Left ventricle myocardium superior (tissue), 1 donor: ENCODE measurements at regions not wholly inside any gene's neighbourhood (a gene's known extent, or its start where the extent isn't known, plus 50 kb on each side); places are given as distances from the start of the nearest gene placed in this dataset.
"Not testable (repeated sequence)": the region's sequence is repeated elsewhere in the genome, so short reads cannot be mapped to it uniquely, and the experiment has no call there.

Experiments used
- ATAC-seq: fragments of 200-7000 bp; cut with Tn5 transposase; one replicate; pipeline ENCODE4 v1.9.1; 2020; ENCODE audit warnings: mild to moderate bottlenecking, moderate library complexity
- DNase-seq: peaks from one replicate; pipeline ENCODE4 v3.0.0-alpha.2; 2020
- intact Hi-C: fragments of 100-400 bp; cut with micrococcal nuclease; formaldehyde crosslinking; loops from one replicate; pipeline ENCODE4 v1.11.0; 2022
- donor health status: DM: no; HTN: yes; CAD: no; lungs with severe emphysema.

DNA sequence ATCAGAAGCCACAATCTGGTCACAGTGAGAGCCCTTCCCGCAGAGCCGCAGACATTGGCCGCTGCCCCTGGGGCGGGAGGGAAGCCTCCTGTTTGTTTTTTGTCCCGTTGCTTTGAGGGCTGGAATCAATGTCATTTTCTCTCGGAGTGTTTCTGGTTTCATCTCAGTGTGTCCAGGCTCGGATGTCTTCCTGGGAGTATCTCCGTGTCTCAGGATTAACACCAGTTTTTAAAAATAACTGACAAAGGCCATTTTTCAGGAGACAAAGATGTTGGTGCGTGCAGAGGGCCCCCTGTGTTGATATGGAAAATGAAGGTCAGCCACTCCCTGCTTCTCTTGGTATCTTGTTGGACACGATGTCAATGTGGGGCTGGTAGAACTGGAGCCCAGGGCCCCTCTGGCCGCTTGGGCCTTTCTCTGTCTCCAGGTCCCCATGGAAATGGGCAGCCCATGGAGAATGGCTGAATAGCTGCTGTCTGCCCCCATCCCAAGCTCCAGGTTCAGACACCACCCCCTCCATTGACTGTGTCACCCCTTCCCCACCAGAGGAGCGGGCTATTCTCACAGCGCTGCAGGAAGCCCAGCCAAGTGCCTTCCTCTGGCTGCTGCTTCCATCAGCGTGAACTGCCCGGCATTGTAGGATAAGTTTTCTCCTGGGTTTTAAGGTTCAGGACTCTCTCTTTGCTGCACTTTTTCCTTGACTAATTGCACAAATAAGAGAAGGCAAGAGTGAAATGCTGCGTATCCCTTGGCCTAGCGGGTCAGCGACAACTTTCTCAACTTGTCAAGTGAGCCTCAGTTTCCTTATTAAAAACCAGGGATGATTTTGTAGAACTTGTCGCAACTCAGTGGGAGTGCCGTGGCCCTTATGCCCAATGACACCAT is 72.2 kb upstream of the METTL9 start:
- ATAC-seq (no peak), DNase-seq (peak; percentile 17)
- intact Hi-C loops: no loop called here

DNA sequence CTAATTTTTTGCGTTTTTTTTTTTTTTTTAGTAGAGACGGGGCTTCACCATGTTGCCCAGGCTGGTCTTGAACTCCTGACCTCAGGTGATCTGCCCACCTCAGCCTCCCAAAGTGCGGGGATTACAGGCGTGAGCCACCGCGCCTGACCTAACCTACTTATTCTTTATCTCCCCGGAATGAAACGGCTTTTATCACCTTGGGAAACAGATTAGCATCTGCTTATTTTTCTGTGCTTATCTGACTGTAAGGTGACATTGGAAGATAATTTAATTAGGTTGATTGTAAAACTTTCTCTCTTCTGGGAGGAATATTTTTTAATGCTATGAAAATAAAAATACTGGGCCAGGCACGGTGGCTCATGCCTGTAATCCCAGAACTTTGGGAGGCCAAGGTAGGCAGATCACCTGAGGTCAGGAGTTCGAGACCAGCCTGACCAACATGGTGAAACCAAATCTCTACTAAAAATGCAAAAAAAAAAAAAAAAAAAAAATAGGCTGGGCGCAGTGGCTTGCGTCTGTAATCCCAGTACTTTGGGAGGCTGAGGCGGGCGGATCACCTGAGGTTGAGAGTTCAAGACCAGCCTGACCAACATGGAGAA is 70.2 kb upstream of the METTL9 start:
- ATAC-seq, intact Hi-C loops: not testable (repeated sequence)
- DNase-seq: peak; percentile 11

DNA sequence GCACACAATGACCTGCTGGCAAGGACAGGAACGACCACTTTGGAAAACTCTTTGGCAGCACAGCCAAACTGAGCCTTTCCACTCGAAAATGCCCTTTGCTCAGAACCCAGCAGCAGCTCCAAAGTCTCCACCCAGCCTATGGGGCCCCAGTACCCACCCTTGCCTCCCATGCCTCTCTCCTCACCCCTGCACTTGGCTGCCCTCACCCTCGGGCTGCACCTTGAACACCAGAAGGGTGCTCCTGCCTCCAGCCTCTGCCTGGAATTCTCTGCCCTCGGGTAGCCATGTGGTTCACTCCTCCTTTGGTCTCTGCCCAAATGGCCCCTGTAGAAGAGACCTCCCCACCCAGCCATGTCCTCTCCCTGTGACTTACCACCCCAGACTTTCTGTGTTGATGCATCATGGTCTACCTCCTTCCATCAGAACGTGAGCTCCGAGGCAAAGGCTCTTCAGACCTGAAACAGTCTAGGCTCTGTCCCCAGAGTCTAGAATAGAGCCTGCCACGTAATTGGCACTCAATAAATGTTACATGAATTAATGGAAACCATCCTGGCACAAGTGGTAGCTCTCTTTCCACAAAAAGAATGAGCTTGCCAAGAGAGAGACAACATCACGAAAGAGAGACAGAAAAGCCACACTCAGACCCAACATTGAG is 68.5 kb upstream of the METTL9 start:
- peak; percentile 3 for DNase-seq
- intact Hi-C loops: not testable (repeated sequence)
- ATAC-seq: peak; percentile 28

DNA sequence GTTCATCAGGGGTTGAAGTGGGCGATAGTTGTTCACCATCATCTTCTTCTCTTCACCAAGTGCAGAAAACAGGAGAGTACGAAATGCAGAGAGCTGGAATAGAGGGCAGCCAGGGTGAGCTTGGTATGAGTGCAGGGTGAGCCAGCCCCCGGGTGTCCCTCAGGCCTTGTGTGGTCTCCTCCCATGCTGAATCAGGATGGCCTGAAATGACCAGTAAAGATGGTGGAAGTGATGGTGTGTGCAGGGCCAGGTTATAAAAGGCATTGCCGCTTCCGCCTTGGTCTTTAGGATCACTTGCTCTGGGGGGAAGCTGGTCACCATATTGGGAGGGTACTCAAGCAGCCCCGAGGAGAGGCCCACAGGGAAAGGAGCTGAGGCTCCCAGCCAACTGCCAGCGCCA is 66.4 kb upstream of the METTL9 start:
- peak; percentile 15 for DNase-seq
- ATAC-seq: not testable (repeated sequence)

DNA sequence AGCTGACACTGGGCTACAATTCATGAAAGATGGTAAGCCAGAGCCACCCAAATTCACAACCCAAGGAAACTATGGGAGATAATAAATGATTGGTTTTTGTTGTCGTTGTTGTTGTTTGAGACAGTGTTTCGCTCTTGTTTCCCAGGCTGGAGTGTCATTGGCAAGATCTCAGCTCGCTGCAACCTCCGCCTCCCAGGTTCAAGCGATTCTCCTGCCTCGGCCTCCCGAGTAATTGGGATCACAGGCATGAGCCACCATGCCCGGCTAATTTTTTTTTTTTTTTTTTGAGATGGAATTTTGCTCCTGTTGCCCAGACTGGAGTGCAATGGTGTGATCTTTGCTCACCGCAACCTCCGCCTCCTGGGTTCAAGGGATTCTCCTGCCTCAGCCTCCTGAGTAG is 65.9 kb upstream of the METTL9 start:
- ATAC-seq, intact Hi-C loops: not testable (repeated sequence)
- DNase-seq: peak; percentile 3

More for the DNA sequence above, 66.4 kb upstream of the METTL9 start:
- intact Hi-C loops: not testable (repeated sequence)

DNA sequence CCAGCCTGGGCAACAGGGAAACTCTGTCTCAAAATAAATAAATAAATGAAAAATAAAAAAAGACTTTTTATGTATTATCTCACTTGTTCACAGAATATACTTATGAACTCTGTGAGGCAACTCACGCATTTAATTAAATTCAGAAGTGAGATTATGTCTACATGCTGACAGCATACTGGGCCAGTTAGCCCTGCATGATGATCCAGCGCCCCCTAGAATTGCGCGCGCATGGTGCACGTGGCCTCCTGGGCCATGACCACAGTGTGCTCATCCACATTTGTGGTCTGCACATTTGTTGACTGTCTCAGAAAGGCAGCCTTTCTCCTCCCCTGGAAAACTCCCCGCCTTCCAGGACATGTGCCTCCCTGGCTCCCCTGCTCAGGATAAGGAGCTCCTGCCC is 64.8 kb upstream of the METTL9 start:
- intact Hi-C loops, ATAC-seq: not testable (repeated sequence)

DNA sequence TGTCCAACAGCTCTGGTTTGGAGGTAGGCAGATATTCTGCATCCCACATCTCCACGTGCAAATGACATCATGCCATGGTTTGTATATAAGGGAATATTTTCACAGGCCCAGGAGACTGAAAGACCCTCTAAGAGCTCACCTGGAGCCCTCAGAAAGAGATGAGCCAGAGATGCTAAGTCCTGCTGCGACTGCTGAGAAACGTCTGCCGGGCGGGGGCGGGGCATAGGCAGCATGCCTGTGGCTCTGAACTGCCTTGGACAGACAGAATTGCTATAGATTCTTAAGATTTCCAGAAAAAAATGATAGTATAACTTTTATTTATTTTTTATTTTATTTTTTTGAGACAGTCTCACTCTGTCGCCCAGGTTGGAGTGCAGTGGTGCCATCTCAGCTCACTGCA is 64.2 kb upstream of the METTL9 start:
- ATAC-seq, intact Hi-C loops: not testable (repeated sequence)
- DNase-seq: peak; percentile 10

More for the DNA sequence above, 64.8 kb upstream of the METTL9 start:
- peak; percentile 37 for DNase-seq

DNA sequence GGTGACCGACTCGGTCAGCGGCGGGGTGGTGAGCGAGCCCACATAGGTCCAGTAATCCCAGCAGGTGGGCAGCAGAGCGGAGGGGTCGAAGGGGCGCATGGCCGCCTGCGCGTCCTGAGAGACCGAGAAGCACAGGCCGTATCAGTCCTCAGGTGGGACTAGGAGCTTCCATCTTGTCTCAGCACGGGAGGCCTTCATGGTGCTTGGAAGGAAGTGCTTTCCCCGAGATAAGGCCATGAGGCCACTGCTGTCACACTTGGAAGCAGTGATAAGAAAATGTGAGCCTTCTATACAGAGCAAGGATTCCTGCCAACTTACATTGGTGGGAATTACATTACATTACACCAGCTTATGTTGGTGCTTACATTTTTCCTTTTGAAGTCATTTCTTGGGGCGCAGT is 62.6 kb upstream of the METTL9 start:
- ATAC-seq, intact Hi-C loops: not testable (repeated sequence)
- peak; percentile 8 for DNase-seq

DNA sequence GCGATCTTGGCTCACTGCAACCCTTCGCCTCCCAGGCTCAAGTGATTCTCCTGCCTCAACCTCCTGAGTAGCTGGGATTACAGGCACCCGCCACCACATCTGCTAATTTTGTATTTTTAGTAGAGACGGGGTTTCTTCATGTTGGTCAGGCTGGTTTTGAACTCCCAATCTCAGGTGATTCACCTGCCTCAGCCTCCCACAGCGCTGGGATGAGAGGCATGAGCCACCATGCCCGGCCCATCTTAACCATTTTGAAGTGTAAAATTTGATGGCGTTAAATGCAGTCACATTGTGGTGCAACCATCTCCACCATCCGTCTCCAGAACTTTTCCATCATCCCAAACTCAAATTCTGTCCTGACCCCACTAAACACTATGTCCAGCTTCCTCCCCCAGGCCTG is 61.8 kb upstream of the METTL9 start:
- ATAC-seq, intact Hi-C loops: not testable (repeated sequence)
- peak; percentile 10 for DNase-seq

DNA sequence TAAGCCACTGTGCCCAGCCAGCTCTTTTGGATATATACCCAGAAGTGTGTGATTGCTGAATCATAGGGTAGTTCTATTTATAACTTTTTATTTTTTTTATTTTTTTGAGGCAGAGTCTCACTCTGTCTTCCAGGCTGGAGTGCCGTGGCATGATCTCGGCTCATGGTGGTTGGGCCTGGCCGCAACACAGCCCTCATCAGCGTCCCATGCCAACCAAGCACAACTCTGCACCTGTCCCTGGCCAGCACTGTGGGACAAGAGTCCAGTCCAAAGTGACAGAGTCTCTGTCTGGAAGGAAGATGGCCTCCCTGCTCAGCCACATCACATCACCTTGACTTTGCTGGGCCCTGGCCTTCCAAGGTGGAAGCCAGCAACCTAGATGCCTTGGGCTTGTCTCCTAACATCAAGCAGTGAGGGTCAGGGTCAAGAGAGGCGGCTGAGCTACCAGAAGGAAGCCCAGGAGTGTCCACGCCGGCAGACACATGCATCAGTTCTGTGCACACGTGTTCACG is 60.2 kb upstream of the METTL9 start:
- intact Hi-C loops, DNase-seq: not testable (repeated sequence)
- ATAC-seq: peak; percentile 65

DNA sequence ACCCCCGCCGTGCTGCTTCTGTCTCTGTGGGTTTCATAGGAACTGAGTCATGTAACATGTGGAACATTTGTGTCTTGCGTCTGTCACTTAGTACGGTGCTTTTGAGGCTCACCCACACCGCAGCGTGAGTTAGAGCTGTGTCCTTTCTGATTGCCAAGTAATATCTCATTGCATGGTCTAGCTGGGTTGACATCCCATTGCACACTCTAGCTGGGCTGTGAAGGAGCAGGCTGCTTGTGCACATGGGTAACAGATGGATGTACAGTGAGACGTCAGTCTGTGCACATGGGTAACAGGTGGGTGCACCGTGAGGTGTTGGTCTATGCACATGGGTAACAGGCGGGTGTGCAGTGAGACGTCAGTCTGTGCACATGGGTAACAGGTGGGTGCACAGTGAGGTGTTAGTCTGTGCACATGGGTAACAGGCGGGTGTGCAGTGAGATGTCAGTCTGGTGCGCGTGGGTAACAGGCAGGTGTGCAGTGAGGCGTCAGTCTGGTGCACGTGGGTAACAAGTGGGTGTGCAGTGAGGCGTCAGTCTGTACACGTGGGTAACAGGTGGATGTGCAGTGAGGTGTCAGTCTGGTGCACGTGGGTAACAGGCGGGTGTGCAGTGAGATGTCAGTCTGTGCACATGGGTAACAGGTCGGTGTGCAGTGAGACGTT is 58.5 kb upstream of the METTL9 start:
- intact Hi-C loops, DNase-seq, ATAC-seq: not testable (repeated sequence)

DNA sequence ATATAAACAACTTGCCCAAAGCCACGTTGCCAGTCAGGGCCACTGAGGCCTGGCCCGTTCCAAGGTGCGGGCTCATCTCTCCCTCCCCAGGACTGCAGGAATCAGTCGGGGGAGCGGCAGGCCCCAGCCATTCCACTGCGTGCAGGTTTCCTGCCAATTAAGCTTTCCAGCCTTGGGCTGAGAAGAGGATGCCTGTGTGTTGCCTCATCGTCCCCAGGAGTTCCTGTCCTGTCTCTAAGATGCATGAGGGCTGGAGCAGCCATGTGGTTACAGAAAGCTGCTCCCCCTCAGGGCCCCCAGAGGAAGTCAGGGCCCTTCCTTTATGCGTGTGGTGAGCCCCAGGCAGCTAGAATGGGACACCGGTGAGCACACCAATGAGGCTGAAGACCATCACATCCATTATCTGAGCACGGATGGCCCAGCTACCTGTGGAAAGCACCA is 57.7 kb upstream of the METTL9 start:
- intact Hi-C loops, DNase-seq, ATAC-seq: not testable (repeated sequence)

DNA sequence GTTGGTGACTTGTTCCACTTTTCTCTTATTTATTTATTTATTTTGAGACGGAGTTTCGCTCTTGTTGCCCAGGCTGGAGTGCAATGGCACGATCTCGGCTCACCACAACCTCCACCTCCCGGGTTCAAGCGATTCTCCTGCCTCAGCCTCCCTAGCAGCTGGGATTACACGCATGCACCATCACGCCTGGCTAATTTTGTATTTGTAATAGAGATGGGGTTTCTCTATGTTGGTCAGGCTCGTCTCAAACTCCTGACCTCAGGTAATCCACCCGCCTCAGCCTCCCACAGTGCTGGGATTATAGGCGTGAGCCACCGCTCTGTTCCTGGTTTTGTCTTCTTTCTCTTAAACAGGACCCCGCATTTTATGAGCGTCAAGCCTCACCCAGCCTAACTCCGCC is 57.3 kb upstream of the METTL9 start:
- ATAC-seq, intact Hi-C loops, DNase-seq: not testable (repeated sequence)

DNA sequence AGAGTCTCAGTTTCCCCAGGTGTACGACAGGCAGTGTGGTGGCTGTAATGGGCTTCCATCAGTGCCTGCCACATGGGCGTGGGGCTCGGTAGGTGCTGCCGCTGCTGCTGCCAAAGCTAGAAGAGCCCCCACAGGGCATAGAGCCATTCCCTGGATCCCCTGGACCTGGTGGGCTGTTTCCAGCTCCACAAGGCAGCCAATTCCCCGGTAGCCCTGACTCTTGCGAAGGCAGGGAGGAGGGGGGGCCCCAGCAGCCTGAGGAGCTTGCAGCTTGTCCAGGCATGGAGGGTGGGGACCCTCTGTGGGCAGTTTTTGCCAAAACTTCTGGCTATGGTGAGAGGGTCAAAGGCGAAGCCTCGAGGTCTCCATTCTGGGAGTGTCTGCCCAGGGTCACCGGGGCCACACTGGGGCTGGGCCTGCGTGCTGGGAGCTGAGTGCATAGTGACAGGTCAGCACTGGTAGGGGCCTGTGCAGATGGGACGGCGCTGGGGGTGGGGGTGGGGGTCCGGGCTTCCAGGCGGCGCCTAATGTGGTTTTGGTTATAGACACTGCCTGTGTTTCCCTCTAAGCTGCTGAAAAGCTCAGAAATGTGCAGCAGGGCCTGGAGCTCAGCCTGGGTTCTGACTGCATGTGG is 56.8 kb upstream of the METTL9 start:
- intact Hi-C loops, DNase-seq, ATAC-seq: not testable (repeated sequence)

DNA sequence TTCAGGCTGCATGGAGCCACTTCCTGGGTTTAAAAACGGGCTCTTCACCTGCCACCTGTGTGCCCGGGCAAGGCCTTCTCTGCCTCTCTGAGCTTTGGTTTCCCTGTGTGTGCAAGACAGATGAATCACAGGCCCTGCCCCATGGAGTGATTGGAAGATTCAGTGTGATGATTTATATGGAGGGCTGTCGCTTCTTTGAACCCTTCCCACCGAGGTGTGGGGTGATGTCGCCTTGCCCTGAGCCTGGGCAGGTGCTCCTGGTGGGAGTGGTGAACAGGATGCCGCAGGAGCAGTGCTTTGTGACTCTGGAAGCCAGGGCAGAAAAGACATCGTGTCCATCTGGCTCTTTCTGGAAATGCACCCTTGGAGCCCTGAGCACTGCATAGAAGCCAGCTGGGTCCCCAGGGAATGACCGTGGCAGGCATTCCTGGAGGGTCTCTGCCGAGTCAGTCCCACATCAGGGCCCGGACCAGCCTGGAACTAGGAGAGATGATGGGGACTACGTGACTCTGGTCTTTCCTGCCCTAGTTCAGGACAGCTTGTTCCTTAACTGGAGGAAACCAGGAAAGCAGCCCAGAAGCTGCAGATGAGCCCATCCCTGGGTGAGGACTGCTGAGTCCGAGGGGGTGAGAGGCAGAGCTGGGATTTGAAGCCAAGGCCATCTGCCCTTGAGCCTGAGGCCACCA is 56.1 kb upstream of the METTL9 start:
- DNase-seq, intact Hi-C loops: not testable (repeated sequence)
- peak; percentile 12 for ATAC-seq

DNA sequence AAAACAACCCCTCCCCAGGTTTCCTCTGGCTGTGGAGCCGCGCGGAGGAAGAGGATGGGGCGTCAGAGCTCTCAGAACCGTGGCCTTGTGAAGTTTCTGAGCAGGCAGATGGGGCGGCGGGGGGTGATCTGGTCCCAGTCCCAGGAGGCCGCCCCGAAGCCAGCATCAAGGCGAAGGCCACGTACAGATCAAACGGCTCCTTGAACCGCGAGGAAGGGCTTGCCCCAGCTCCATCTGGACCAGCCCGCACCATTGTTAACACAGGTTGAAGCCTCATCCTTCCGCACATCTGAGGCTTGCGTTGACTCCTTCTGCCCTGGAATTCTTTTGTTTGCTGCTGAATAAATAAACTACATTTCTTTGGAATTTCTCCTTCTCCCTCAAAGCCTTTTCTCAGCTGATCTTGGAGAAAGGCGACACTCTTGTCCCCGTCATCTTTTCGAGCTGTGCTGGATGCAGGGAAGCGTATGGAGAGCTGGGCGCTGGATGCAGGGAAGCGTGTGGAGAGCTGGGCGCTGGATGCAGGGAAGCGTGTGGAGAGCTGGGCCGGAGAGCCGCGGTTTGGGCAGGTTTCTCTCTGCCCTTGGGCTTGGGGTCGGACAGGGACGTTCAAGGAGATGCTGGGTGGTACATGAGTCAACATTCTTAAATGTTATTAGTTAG is 53.6 kb upstream of the METTL9 start:
- DNase-seq, intact Hi-C loops, ATAC-seq: not testable (repeated sequence)

DNA sequence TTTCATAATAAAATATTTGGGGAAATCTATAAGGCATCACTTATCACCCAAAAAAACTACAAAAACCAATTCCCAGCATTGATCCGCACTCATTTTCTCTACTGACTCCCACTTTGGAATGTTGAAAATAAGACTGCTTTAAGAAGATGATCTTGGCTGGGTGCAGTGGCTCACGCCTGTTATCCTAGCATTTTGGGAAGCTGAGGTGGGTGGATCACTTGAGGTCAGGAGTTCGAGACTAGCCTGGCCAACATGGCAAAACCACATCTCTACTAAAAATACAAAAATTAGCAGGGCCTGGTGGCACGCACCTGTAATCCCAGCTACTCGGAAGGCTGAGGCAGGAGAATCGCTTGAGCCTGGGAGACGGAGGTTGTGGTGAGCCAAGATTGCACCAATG is 50.0 kb upstream of the METTL9 start:
- intact Hi-C loops, ATAC-seq, DNase-seq: not testable (repeated sequence)
